GM19463 (cell line): ENCODE measurements at regions not wholly inside any gene's neighbourhood (a gene's known extent, or its start where the extent isn't known, plus 50 kb on each side); places are given as distances from the start of the nearest gene placed in this dataset.

ENCODE experiments used
- ATAC-seq: cut with Tn5 transposase; IDR thresholded peaks from one replicate; pipeline ENCODE4 v1.9.1; 2021; ENCODE audit warnings: mild to moderate bottlenecking, moderate library complexity; ENCODE audit not compliant: unreplicated experiment

DNA sequence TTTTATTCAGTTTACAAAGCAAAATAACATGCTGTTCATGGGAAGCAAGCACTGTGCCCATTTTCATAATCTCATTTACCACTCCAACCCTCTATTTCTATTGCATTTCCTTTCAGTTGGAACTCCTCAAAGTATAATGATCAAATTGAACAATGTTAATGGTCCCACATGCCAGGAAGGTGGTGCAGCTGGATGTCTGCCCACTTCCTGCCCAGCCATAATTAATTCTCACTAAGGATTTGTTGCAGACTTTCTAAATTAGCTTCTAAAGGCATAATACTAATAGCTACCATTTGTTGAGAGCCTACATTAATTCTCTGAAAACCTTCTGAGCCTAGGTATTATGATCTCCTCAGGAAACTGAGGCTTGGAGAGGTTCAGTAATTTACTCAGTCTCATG lies 316.1 kb upstream of the TPM1 start:
- ATAC-seq, result no peak

DNA sequence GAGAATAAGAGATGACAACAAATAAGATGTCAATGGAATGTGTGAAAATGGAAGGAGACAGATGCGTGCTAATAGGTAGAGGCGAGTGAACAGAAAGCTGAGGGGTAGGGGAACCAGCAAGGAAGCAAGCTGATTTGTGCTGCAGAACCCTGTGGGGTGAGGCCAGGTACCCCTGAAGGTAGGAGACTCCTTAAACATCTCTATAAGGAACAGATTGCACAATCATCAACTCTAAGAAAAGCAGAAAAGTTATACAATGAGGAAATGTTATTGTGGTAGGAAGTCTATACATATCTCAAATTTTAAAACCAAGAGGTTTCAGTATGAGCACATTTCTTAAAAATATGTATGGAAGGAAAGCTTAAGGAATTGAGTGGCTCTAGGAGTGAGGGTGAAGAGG lies 315.0 kb upstream of the TPM1 start:
- no peak for ATAC-seq

DNA sequence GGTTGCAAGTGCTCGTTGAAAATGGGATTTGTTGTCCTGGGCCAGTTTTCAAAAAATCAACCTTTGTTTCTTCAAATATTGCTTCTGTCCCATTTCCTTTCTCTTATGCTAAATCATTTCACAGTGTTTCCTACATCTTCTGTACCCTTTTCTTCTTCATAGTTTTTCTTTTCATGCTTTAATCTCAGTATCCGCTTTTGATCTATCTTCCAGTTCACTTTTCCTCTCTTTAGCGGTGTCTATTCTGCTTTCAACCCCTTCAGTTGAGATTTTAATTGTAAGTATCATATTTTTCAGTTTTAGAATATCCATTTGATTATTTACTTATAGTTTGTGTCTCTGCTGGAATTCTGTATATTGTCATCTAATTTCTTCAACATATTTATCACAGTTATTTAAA lies 311.7 kb upstream of the TPM1 start:
- ATAC-seq, result no peak

DNA sequence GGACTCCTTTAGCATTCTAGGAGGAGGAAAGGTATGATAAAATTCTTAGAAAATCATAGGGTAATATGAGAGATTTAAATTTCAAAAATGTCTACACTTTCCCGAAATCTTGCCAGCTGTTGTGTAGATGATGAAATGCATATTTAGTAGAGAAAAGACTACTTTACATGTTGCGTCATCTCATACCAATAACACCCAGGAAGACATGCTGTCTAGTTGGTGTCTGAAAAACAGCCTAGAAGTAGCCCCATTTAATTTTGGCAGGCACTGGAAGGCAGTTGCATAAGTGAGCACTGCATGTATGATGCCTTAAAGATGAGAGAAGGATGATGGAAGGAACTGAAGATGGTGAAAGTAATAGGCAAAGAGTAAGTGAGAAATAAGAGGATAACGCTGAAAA lies 310.5 kb upstream of the TPM1 start:
- ATAC-seq, result no peak

DNA sequence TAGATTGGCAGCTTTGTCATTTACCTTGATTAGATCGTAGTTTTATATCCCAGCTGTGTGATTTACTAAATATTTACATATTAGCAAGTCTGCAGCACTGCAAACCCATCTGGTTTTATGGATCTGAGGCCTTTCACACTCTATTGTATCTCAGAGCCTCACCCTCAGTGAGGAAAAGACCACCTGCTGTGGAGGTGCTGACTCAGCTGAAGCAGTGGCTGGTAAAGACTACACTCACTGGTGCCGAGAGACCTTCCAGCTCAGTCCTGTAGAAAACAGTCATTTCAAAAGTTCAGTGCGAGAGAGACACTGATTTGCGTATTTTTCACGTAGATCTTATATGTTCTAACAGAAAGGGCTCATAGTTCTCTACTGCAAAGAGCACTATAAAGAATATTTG lies 307.8 kb upstream of the TPM1 start:
- no peak for ATAC-seq

DNA sequence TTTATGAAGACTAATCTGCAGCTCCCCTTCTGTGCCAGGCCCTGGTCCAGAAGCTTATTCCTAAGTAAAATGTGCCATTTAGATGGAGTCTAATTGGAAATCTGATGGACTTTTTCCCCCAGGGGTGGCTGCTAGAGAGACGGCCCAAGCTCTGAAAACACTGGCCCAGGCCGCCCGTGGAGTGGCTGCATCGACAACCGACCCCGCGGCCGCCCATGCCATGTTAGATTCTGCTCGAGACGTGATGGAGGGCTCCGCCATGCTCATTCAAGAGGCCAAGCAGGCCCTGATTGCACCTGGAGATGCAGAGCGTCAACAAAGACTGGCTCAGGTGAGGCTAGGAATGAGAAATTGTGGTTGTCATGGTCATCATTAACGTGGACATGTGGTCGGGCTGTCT lies 305.8 kb upstream of the TPM1 start:
- no peak for ATAC-seq

DNA sequence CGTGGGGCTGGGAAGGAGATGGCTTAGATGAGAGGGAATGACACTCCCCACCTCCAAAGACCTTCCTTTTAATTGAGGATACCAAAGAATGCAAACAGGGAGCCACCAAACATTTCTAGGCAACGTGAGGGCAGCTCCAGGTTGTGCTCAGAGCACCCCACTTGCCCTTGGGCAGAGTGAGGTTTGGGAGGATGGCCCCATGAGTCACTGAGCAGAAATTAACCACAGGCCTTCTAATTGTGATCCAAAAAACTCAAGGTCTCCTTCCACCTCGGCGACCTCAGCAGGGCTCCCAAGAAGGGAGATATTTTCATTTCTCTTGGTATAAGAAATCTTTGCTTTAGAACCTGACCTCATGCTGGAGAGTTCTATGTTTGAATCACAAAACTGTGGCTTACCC lies 305.0 kb upstream of the TPM1 start:
- no peak for ATAC-seq

DNA sequence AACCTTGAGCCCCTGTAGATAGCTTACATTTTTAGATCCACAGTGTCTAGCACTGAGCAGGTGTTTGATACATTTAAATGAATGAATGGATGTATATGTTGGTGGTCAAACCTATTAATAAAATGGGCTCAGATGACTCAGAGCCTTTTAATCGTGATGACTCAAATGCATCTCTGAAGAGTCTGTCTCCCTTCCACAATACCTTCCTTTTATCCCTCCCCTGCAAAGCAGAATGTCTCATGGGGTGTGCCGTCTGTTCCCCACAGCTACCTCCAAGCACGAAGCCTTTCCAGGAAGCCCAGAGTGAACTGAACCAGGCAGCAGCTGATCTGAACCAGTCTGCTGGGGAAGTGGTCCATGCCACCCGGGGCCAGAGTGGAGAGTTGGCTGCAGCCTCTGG lies 303.5 kb upstream of the TPM1 start:
- ATAC-seq, result no peak

DNA sequence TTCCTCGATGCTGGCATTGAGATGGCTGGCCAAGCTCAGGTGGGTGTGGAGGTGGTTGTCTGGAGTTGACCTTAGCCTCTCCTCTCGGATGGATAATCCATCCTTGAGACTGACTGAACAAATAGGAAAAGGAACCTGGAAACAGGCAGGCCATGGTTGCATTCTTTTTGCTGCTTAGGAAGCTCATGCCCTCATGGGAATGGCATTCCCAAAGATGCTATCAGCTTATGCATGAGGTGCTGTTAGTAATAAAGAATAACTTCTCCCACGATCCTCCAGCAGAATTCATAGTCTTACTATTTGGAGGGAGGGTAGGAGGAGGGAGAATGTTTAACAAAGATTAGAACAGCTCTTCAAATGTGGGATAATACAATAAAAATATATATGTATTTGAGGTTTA lies 303.0 kb upstream of the TPM1 start:
- ATAC-seq, result no peak

DNA sequence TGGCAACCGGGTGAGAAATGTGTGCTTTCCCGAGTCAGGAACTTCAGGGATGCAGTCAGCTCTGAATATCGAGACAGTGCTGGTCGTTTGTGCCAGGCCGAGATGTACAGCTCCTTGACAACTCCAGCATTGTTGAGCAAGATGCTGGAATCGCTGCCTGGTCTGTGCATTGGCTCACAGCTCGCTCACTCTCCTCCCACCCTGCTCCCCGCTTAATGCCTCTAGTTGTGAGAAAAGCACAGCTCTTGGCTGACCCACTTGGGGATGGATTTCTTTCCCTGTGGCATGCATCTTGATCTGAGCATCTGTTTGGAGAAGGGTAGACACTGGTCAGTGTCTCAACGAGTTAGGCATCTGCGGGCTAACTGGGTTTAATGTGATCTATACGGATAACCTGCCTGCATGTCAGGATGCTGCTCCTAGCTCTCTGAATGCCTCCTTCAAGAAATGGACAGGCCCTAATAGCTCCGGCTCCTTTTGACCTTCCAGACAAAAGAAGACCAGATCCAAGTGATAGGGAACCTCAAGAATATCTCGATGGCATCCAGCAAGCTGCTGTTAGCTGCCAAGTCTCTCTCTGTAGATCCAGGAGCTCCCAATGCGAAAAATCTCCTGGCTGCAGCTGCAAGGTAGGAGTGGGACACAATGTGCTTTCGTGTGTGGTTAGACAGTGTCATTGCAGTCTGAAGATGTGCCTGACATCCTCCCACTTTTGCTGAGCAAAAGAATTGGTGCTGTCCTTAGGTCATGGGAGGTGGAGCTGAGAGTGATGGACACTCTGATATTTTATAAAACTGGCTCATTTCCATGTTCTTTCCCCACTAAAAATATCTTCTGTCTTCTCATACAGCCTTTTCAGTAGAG lies 302.2 kb upstream of the TPM1 start:
- no peak for ATAC-seq

DNA sequence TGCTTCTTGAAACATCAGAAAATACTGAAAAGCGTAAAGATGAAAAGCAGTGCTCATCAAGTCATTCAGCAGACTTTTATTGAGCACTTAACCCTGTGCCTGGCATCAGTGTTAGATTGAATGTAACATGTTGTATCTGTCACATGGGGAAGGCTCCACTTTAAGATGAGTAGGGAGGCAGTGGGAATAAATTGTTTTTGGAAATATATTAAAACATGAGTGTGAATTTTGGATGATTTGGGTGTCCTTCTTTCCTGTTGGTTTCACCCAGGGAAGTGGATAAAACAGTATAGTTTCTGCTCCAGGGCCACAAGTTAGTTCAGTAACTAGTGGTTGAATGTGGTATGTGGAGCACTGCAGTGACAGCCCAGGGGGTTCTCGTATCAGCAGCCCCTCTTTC lies 301.4 kb upstream of the TPM1 start:
- ATAC-seq, result no peak

DNA sequence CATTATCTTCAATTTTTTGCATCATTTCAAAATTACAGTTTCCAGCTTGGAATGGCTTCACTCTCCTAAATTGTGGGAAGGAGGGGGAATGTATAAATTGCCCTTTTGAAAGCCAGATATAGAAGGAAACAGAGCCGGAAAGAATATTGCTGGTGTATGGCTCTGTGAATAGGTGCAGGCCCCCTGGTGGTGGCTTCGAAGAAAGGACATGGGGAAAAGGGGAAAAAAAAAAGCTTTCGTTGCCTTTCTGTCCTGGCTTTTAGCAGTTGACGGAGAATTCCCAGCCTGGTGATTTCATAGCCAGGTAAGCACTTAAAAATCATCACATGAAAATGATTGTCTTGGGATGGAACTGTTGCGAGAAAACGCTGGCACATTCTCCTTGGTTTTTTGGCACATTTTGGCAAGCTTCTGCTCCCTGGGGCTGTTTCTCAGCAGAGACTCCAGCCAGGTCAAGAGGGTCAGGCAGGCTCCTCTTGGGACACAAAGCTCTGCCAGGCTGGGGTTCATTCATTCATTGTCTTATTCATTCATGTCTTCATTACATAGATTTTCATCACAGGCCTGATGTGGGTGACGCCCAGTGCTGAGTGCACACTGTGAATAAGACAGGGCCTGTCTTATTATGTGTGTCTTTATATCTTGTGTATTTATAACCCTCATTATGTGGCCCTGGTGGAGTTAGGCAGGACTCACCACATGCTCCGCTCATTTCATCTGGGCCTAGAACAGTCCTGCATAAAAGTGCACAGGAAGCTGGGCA lies 300.0 kb upstream of the TPM1 start:
- no peak for ATAC-seq

DNA sequence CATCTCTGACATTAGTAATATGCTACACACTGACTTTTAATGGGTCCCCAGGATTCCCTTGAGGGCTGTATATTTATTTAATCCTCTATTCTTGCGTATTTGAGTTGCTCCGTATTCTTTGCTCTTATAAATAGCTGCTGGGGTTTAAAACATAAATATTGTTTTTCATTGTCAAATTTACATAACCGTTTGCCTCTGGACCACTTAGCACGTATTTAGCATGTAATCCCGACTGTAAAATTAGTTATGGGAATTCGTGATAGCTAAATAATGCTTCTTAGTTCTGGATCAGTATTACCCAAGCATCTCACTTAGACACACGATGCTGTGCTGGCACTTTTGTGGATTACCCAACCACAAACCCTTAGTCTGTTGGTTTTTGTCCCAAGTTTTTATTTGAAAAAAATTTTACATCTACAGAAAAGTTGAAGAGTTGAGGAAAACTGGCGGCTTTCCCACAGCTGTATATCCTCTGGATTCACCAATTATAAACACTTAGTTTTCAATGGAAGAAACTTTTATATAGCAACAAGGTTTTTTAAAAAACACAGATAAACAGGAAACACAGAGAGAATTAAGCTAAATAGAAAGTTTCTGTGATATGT lies 296.8 kb upstream of the TPM1 start:
- ATAC-seq, result no peak

DNA sequence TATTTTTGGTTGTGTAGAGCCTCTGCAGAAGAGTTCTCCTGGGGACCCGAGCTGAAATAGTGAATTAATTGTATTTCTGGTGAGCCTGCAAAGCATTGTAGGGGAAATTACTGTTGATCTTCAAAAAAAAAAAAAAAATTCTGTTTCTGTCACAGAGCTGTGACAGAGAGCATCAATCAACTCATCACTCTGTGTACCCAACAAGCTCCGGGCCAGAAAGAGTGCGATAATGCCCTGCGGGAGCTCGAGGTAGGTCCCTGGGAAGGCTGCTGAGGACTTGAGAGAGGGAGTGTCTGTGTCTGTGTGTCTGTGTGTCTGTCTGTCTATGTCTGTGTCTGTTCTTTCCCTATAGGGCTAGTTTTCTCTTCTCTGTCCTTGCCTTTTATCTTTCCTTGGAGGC lies 294.4 kb upstream of the TPM1 start:
- ATAC-seq, result no peak

DNA sequence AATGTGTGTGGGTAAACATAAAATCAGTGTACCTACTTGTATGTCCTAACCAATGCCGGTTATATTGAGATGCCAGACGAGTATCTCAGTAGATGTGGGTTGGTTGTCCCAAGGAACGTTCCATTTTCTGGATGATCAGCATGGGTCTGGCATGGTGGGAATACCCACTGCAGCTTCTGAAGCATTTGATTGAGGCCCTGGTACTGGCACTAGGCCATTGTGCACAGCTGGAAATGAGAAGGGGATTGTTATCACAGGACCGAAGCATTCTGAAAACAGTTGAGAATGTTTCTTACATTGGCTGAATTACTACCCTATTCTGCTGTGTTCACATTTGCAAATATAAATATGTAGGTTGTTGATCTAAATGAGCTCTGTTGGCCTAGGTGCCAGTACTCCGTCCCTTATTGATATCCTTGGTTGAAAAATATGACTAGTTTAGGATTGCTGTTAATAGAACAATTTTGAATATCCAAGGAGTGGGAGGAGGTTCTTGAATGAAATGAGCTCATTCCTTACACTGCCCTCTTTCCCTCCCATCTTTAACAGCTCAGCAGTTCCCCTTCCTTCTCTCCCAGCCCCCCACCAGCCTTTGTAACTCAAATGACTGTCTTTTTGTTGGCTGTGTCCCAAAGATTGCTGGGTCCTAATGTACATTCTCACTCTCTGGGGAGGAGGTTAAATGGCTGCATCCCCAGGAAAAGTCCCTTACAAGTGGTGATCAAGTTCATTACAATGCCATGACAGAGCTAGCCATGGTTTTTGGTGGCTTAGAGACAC lies 293.3 kb upstream of the TPM1 start:
- no peak for ATAC-seq

DNA sequence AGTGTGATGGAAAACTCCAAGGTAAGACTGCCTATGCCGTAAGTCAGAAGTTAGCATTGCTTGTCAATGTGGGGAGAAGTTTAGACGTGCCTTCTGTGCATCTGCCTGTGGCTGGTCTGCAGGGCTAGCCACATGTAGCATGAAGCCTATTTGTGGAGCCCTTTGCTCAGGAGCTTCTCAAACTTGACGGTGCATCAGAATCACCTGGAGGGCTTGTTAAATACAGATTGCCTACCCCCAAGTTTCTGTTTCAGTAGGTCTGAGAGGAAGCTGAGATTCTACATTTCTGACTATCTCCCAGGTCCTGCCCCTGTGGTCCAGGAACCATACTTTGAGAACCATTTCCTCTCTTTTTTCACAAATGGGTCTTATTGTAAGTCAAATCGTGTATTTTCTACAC lies 292.1 kb upstream of the TPM1 start:
- ATAC-seq, result no peak

DNA sequence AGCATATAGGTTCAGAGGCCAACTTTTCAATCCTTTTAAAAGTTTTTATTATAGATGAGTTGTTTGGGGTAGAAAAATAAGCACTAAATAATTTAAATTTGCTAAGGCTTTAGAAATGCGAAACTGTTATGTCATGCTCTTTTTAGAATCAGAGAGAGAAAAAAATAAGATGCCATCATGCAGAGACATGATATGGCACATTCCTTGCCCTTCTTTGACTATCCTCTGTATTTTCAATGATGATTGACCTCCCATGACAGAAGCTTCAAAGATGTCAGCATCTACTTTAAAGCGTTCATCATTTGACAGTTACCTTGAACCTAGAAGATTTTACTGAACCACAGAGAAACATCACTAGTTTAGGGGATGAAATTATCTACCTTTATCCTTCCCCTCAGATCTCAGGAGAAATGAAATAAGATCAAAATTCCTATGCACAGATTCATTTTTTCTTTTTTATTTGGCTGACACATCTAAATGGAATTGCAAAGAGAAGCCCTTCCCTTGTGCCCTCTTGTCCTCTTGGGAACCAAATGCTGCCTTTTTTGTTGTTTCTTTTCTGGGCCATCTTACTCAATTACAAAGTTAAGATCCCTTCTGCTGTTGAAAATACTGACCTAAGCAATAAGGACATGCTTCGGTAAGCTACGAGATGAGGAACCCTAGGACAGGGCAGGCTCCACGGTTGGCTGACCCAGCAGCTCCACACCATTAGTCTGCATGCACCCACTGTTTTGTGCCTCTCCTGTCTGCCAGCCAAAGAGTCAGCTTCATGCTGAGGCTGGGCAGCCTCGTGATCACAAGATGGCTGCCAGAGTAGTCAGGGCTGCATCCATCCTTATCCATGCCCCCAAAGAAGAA lies 289.7 kb upstream of the TPM1 start:
- no peak for ATAC-seq

DNA sequence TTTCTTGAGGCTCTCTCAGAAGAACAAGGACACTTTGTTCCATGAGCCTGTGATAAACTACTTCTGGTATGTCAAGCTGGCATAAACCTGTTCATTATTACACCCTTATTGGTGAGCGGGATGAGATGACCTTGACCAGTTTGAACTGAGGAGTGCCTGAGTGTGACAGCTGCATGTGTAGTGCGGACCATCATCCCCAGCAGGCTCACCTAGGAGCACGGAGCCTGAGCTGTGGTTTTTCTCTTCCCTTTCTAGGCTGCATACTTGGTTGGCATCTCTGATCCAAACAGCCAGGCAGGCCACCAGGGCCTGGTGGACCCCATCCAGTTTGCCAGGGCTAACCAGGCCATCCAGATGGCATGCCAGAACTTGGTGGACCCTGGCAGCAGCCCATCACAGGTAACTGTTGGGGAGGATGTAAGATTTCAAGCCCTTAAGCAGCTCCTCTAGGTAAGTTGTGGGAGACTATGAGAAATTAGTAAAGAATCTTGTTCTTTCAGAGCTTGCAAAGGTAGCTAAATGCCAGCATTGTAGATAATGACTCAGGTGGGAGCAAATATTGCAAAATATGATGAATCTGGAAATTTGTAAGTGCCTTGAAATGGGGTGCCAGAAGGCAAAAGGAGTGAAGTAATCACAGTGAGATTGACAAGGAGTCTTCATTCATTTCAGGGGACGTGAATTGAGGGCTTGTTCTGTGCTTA lies 288.9 kb upstream of the TPM1 start:
- ATAC-seq, result no peak

DNA sequence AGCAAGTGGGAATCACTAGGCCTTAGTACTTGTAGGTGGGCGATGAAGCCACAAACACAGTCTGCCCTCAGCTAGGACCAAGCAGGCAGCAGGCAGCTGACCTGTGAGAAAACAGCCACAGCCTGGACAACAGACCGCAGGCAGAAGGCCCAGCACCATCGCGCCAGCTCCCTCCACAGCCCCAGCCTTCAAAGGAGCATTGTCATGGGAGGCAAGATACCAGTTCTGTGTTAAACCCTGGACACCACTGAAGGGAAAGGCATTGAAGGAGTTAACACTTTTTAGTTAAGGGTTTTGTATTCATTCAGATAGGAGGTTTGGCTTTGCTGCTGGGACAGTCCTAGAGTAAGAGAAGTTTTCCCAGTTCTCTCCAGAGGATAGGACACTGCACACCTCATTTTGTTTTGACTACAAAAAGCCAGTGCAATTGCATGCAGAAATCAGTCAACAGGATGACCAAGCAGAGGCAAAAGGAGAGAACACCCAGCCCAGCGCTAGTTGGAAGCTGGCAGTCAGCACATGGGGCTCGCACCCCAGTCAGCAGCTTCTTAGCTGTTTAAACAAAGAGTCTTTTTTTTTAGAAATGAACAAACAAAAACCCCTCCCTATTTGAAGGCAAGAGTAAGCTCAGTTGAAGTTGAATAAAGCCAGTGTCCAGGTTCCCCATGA lies 286.1 kb upstream of the TPM1 start:
- no peak for ATAC-seq
